Fibroblast of upper back skin (primary cell): ENCODE measurements at regions not wholly inside any gene's neighbourhood (a gene's known extent, or its start where the extent isn't known, plus 50 kb on each side); places are given as distances from the start of the nearest gene placed in this dataset.
"Not testable (repeated sequence)": the region's sequence is repeated elsewhere in the genome, so short reads cannot be mapped to it uniquely, and the experiment has no call there.

Source experiments
- DNase-seq: peaks from one replicate; pipeline ENCODE4 v3.0.0-alpha.2; 2013

DNA sequence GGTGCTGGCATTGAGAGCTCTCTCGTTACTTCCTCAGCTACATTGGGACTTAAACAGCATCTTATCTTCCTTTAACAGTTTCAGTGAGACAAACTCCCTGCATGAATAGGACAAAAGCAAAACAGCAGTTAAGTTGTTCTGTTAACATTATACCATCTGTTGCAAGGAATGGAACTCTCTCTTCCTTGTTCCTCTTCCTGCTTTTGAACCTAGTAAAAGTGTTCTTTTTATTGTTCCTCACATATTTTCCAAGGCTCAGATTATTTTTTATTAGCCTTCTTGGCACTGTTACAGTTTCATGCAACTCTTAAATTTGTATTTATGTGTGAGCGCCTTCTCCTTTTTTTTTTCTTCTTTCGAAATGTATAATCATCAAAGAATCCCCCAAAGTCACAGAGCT lies 202.6 kb upstream of the UFM1 start:
- DNase-seq = no peak

DNA sequence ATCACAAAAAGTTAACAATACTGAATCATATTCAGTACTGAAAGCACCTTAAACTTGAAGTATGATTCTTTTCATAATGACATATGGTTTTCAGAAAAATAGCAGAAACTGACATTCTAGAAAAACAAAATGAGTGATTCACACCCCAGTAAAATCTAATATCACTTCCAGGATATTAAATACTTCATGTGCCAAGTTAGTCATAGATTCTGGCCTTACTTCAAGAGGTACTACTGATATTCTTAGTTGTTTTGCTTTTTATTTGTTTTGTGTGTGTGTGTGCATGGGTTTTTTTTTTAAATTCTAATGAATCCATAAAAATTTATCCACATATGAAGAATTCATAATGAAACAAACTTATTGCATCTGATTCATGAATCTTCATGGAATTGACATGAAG lies 207.9 kb upstream of the UFM1 start:
- DNase-seq = peak; percentile 12

DNA sequence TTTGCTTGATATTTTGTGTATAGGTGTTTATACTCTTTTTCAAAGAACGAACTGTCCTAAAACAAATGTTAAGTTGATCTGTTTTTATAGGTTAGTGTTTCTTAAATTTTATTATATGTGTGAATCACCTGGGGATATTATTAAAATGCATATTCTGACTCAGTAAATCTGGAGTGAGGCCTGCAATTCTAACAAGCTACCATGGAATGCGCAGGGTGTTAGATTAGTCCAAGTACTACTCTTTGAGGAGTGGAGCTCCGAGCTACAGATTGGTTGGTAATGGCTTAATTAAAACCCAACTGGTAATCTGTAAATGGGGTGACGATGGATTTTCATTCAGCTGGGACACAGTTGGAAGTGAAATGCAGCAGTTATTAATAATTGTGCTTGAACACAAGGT lies 214.1 kb upstream of the UFM1 start:
- DNase-seq = no peak

DNA sequence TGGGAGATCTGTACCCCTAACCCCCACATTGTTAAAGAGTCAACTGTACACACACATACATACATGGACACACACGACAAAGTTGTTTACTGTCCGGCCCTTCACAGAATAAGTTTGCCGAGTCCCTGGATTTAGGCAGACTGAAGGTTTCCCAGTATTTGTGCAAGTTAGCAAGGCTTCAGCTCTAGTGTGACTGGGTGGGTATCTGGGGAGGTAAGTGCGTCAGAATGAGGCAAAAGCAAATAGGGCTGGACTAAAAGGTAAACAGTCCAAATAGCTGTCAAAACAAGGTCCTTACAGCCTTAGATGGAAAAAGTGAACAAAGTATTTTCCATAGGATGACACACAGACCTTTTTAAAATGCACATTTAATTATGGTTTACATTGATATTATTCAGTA lies 228.4 kb upstream of the UFM1 start:
- DNase-seq = no peak

DNA sequence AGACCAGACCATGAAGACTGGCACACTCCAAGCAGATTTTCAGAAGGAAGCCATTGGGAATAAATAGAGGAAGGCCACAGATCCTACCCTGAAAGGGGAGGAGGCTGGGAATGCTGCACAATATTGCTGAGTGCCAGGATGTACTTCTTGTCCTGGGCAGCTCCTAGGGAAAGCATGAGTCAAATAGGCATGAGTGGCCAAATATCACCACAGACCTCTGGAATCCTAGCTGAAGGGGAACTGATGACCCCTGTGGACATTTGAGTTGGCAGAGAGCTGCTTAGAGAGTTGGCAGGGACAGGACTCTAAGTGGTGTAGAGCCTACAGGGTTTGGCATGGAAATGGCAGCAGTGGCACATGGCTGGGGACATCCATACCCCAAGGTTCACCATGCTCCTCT lies 234.3 kb upstream of the TRPC4 start:
- no peak for DNase-seq

DNA sequence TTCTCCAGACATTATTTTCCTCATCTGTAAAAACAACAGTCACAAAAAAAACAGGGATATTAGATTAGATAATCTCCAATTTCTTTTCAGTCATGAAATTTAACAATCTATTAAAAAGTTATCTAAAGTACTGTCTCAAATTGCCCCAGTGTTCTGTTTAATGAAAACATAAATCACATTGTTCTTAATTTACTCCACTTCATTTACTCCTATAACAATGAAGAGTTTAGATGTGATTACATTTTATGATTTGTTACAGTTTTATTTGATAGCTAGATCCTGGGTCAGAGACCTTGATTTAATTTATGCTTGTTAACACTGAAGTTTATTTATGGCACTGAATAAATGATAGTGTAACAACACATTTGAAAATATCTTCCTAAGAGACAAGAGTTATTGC lies 230.2 kb upstream of the TRPC4 start:
- no peak for DNase-seq

DNA sequence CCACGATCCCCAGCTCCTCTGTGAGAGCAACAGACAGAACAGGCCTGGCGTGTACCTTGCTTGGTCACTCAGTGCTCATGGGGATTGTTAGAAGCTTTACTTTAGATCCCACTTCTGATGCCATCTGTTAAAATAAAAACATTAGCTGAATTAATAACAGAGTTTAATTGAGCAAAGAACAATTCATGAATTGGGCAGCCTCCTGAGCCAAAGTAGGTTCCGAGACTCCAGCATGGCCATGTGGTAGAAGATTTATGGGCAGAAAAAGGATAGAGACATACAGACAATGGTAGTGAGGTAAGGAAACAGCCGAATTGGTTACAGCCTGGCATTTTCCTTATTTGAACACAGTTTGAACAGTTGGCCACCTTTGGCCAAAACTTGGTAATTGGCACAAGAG lies 223.9 kb upstream of the TRPC4 start:
- DNase-seq = no peak

DNA sequence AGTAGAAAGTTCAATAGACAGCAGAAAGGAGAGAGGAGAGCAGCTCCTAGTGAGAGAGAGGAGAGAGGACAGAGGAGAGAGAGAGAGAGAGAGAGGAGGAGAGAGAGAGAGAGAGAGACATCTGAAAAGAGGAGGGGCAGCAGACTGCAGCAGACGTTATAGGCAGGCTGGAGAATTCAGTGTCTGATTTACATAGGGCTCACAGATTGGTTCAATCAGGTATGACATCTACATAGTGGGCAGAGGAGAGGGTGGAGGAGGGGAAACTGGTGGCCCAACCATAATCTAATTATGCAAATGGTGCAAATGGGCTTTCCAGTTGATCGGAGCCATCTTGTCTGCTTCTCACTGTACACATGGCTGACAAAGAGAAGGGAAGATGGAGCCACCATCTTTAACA lies 221.3 kb upstream of the TRPC4 start:
- DNase-seq = no peak

DNA sequence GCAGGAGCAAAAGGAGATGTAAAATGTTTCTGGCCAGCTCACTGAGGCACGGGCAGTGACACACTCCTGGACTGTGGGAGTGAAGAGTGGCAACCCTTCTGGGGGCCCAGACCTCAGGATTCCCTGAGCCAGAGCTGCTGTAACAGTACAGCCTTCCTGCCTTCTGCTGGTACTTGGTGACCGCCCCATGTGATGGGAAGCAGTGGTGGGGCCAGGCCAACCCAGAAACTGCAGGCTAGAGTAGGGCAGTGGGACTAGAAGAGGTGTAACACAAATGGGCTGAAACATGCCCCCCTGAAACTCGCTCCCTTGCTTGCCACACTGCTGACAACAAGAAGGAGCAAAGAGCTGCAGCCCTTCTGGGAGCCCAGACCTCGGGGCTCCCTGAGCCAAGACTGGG lies 217.1 kb upstream of the TRPC4 start:
- no peak for DNase-seq

DNA sequence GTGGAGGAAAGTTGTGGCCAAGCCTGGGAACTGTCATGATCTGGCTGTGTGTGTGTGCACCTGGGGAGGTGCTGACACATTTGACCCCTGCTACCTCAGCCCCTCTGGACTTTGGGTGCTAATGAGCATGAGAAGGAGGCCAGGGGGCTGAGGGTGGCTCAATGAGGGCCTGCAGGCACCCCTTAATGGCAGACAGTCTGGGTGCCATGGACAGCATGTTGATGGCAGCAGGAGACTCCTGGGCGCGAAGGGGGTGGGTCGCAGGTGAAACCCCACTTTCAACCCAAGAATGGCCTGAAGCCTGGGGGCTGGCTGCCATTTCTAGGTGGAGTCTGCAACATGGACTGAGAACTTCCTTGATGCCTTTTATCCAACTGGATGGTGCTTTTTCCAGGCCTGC lies 216.4 kb upstream of the TRPC4 start:
- DNase-seq = no peak

DNA sequence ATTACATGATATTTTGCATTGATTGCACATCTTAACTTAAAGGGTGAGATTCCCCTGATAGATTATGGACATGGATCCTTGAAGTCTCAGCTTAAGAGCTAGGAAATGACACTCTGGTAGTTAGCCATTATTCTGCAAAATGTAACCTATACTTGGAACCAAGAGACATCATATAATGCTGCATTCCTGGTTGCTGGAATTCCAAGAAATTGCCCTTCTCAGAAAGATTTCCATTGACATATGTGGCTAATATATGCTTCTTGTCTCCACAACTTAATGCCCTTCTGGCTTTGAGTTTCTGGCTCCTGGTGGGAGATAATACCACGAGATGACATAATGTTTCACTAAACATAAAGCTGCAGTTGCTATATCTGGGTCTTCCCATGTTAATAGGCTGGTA lies 204.4 kb upstream of the TRPC4 start:
- DNase-seq = no peak

DNA sequence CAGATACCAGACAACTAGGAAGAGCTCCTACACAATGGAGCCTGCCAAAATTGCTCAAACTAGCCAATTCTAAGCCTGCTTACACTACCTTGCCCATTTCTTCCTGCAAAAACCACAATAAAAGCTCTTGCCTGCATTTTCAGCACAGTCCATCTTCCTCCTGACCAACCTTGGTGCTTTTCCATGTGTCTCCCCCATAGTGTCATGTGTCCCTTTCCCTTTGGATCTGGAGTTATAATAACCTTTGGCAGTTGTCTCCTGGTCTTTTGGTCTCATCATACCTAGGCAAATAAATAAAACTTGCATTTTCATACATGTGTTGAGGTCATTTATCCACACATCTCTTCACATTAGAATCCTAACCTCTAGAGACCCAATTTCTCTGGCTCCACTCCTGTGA lies 203.1 kb upstream of the TRPC4 start:
- no peak for DNase-seq

DNA sequence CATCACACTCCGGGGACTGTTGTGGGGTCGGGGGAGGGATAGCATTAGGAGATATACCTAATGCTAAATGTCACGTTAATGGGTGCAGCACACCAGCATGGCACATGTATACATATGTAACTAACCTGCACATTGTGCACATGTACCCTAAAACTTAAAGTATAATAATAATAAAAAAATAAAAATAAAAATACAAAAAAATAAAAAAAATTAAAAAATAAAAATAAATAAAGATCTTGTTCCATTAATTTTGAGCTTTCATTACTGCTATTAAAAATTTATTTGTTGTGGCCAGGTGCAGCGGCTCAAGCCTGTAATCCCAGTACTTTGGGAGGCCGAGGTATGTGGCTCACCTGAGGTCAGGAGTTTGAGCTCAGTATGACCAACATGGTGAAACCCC lies 201.8 kb upstream of the TRPC4 start:
- DNase-seq = not testable (repeated sequence)

DNA sequence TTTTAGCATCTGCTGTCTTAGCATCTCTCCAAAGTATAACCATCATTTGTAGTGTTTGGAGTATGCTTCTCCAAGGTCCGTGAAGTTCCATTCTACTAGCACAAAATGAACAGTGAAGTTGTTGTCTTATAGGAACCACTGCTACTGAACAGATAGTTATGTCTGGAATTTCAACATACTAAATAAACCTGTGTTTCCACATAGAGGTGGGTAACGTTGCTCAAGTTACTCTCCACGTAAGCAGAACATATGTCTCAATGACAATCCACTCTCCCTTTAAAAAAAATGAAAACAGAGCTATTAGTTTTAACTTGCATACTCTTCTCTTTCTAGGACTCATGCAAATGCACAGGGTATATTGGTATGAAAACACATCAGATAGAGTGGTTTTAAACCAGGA lies 184.3 kb upstream of the TRPC4 start:
- DNase-seq = no peak

DNA sequence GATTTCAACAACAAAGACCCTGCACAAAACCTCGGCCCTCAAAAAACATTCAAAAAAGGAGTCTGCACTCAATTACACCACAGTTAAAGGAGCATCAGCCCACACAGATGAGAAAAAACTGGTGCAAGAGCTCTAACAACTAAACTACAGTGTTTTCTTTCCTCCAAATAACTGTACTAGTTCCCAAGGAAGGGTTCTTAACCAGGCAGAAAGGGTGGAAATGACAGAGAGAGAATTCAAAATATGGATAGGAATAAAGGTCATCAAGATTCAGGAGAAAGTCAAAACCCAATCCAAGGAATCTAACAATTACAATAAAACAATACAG lies 176.4 kb upstream of the TRPC4 start:
- no peak for DNase-seq

DNA sequence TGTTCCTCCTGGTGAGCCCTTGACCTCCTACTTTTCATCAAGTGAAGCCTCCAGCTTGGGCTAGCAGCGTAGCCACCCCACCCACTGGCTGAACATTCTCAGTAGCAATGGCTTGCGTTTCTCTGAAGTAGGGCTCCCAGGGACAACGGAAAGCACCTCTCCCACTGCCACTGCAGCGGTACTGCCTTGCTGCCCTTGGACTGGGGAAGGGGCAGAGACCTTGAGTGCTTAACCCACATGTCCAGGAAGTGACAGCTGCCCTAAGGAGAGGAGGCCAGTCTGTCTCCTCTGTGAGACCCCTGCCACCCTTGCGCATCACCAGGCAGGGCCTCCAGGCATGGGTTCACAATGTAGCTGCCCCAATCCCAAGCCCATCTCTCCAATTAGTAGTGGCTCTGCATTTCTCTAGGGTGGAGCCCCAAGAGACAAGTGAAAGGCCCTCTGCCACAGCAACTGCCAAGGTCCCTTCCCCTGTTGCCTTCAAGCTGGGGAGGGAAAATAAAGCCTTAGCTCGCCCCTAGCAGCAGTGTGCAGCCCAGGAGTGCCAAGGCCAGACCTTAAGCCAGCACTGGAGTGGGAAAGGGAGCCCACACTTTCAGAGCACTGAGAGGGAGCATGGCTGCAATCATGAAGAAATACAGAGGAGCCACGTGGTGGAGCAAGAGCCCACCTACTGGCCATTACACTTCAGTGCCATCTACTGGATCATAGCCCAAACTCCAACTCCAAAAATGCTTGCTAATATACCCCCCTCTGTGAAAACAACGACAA lies 175.9 kb upstream of the TRPC4 start:
- peak; percentile 44 for DNase-seq

DNA sequence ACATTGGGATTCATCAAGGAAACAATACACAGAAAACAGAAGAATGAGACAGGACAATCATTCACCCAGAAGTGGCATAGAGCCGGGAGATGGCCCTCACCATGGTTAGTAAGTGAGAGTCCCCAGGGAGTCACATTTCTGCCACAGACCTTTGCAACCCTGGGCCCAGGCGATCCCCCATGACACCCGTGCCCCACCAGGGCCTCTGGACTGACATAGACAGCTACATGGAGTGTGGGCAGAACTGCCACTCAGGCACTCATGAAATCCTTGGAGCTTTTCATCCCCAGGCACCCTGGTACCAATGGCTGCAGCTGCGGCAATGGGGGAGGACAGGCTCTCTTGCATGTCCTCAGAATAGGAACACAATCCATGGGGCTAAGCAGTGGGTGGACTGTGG lies 174.5 kb upstream of the TRPC4 start:
- no peak for DNase-seq

DNA sequence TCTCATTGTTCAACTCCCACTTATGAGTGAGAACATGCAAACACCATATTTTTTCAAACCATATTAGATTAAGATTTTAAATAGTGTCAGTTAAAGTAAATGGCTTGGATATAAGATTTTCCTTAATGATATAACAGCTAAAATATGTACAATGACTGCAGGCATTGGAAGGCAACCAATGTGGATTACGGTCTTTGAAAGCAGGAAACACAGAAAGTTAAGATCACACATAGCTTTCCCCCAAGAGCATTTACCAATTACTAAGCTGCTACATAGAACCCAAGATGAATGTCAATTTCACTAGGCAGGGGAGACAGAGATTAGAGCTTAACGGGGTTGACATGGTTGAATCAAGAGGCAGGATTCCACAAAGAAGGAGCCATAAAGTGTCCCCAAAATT lies 173.2 kb upstream of the TRPC4 start:
- peak; percentile 59 for DNase-seq

DNA sequence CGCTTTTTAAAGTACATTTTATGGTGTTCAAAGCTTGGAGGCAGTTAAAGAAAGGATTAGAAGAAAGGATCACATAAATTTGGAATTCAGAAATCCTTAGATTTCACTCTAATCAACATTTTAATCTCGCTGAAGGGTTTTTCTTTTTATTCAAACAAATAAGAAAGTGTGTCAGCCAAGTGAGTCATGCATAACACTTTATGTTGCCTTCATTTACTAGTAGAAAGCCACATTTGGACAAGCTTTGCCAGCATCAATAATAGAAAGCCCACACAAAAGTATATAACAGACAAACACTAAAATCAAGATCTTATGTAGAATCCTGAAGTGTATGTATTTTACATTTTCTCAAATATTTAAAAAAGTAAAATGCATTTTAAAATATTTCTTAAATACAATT lies 154.9 kb upstream of the TRPC4 start:
- peak; percentile 3 for DNase-seq

DNA sequence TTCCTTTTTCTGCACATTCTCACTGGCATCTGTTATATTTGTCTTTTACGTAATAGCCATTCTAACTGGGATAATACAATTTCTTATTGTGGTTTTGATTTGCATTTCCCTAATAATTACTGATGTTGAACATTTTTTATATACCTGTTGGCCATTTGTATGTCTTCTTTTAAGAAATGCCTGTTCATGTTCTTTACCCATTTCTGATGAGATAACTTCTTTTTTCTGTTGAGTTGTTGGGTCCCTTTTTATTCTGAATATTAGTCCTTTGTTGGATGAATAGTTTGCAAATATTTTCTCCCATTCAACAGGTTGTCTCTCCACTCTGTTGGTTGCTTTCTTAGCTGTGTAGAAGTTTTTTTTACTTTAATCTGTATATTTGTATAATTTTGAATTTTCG lies 147.7 kb upstream of the TRPC4 start:
- DNase-seq = no peak

DNA sequence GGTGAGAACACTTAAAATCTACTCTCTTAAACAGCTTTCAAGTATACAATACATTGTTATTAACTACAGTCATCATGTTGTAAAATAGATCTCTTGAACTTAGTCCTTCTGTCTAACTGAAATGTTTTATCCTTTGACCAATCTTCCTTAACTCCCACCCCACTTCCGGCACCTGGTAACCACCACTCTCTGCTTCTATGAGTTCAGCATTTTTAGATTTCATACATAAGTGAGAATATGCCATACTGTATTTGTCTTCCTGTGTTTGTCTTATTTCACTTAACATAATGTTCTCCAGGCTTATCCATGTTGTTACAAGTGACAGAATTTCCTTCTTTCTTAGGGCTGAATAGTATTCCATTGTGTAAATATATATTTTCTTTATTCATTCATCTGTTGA lies 144.1 kb upstream of the TRPC4 start:
- no peak for DNase-seq

DNA sequence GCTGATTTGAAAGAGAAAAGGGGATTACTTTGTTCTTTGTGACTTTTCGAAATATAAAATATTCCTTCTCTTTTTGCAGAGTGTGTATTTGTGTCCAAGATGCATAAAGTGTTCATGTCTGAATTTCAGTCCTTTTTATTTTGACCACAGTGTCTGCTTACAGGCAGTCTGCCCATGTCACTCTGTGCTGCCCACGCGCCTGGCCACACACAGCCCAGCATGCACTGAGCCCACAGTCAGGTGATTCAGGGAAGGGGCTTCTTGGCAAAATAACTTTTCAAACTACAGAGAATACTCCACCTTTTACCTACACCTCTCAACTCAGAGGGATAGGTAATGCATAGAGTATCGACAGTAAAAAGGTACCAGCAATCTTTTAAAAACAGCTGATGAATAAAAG lies 142.5 kb upstream of the TRPC4 start:
- no peak for DNase-seq

DNA sequence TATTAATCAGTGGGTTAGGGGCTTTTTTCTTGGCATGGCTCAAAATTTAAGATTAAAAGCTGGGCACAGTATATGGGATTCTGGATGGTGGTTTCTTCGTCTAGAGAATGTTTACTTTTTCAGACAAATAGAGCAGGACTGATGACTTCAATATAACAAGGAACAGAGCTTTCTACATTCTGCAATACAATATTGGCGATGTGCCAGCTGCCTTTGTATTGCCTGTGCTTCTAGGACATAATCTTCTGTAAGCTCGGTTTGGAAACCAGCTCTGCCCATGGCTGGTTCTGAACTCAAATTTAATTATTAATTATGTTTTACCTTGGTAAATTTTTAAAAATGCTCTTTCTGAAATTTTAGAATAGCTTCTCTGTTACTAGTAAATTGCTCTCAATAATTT lies 139.1 kb upstream of the TRPC4 start:
- peak; percentile 2 for DNase-seq

DNA sequence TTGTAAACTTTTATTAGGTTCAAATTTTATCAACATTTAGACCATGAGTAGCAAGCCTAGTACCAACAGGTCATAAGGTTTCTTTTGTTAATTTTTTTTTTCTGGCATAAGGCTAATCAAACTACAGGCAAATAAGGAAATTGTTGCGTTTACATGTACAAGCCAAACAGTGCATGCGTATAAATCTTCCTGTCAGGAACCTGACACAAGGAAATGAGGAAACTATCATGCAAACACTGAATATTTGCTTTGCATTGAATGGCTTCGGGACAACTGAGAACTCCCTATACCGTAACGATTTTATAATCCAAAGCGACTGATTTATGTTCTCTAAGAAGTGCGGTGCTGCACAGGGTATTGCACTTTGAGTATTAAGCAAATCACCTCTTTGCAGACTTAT lies 133.0 kb upstream of the TRPC4 start:
- DNase-seq = no peak

DNA sequence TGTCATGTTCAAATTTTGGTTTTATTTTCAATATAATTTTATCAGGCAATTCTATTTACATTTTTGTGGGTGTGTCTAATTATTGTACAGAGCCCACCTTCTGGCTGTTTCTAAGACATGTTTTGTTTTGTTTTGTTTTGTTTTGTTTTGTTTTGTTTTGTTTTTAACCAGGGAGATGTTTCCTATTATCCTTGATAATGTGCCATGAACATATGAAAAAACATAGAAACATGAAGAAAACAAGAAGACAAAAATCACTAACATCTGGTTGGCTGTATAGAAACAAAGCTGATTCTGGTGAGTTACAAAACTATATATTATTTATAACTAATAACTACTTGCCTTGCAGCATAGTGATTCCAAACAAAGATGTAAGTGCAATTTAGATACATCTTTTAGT lies 128.1 kb upstream of the TRPC4 start:
- DNase-seq = no peak

DNA sequence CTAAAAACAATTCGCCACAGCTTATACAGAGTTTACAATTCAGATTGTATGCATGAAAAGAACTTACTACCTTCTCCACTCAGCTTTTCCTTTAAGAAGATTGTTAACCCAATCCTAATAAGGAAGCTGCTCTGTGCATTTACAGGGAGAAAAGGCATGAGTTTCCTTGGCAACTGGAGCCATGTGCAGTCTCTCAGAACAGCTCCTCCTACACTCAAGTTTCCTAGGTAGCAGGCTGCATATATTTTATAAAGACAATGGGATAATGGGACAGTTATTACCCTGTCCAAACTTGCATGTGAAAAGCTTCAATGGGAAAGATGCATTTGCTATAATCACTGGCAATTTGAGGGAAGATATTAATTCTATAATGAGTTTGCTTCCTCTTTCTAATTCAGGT lies 125.5 kb upstream of the TRPC4 start:
- peak; percentile 11 for DNase-seq
